ENCODE measurements at regions not wholly inside any gene's neighbourhood (a gene's known extent, or its start where the extent isn't known, plus 50 kb on each side); places are given as distances from the start of the nearest gene placed in this dataset.
"Not testable (repeated sequence)": the region's sequence is repeated elsewhere in the genome, so short reads cannot be mapped to it uniquely, and the experiment has no call there.

GRCh38 chr5:135185481-135186065 is 151.5 kb upstream of the PITX1 start:
- DNase-seq (ENCODE audit: extremely low read depth, low read depth), result no peak

GRCh38 chr5:135184646-135185045 is 150.6 kb upstream of the PITX1 start:
- DNase-seq (ENCODE audit: extremely low read depth, low read depth), result no peak

- DNase-seq (ENCODE audit: extremely low read depth, low read depth), result no peak
Observed at GRCh38 chr5:135183464-135183863, 149.4 kb upstream of the PITX1 start.

- DNase-seq (ENCODE audit: extremely low read depth, low read depth), result no peak
Observed at GRCh38 chr5:135182675-135183074, 148.6 kb upstream of the PITX1 start.

- no peak for DNase-seq (ENCODE audit: extremely low read depth, low read depth)
Observed at GRCh38 chr5:135181653-135182052, 147.6 kb upstream of the PITX1 start.

GRCh38 chr5:135179308-135179980 is 145.4 kb upstream of the PITX1 start:
- DNase-seq (ENCODE audit: extremely low read depth, low read depth), result no peak

- no peak for DNase-seq (ENCODE audit: extremely low read depth, low read depth)
Observed at GRCh38 chr5:135178476-135179155, 144.6 kb upstream of the PITX1 start.

- DNase-seq (ENCODE audit: extremely low read depth, low read depth), result no peak
Observed at GRCh38 chr5:135177591-135177990, 143.6 kb upstream of the PITX1 start.

GRCh38 chr5:135176991-135177390 is 143.0 kb upstream of the PITX1 start:
- DNase-seq (ENCODE audit: extremely low read depth, low read depth), result no peak

GRCh38 chr5:135174315-135175096 is 140.5 kb upstream of the PITX1 start:
- no peak for DNase-seq (ENCODE audit: extremely low read depth, low read depth)

- DNase-seq (ENCODE audit: extremely low read depth, low read depth), result no peak
Observed at GRCh38 chr5:135173662-135174290, 139.7 kb upstream of the PITX1 start.

GRCh38 chr5:135172718-135173117 is 138.7 kb upstream of the PITX1 start:
- no peak for DNase-seq (ENCODE audit: extremely low read depth, low read depth)

- no peak for DNase-seq (ENCODE audit: extremely low read depth, low read depth)
Observed at GRCh38 chr5:135171336-135171735, 137.3 kb upstream of the PITX1 start.

GRCh38 chr5:135170500-135170899 is 136.5 kb upstream of the PITX1 start:
- DNase-seq (ENCODE audit: extremely low read depth, low read depth), result no peak

GRCh38 chr5:135169753-135170152 is 135.7 kb upstream of the PITX1 start:
- no peak for DNase-seq (ENCODE audit: extremely low read depth, low read depth)

GRCh38 chr5:135167634-135168033 is 133.6 kb upstream of the PITX1 start:
- no peak for DNase-seq (ENCODE audit: extremely low read depth, low read depth)

- DNase-seq (ENCODE audit: extremely low read depth, low read depth), result not testable (repeated sequence)
Observed at GRCh38 chr5:135164873-135165614, 131.0 kb upstream of the PITX1 start.

- no peak for DNase-seq (ENCODE audit: extremely low read depth, low read depth)
Observed at GRCh38 chr5:135163964-135164363, 129.9 kb upstream of the PITX1 start.

GRCh38 chr5:135163391-135163790 is 129.4 kb upstream of the PITX1 start:
- DNase-seq (ENCODE audit: extremely low read depth, low read depth), result no peak

- DNase-seq (ENCODE audit: extremely low read depth, low read depth), result no peak
Observed at GRCh38 chr5:135162661-135163265, 128.7 kb upstream of the PITX1 start.

Data from NCI-H460 (cell line).